ENCODE measurements at regions not wholly inside any gene's neighbourhood (a gene's known extent, or its start where the extent isn't known, plus 50 kb on each side); places are given as distances from the start of the nearest gene placed in this dataset.

DNA sequence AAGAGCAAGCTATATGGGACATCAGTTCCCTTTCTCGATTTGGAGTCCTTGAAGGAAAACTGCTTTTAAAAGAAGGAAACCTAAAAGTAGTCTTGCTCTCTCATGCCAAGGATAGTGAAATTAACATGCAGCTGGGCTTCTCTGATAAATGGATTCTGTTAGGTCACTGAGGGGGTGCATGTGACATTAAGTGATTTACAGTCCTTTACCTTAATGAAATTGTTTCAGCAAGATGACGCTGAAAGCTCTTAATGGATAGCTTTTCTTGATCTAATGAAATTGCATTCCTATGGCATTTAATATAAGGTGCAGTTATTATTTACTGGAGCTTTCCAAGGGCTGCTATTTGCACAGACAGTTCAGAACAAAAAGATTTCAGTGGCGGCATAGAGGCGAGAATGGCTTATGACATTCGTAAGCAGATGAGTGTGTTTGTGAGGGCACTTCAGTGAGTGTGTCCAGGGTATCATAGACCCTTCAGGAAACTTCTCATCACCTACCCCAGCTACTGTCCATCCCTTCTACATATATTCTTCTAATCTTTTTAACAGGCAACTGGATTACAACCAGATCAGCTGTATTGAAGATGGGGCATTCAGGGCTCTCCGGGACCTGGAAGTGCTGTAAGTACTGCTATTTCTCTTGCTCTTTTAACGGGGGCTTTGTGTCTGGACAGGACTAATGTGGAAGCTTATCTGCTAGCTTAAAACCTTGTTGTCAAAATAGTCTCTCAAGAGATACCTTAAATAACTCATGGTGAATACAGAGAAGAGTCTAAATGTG, 219.9 kb upstream of the PACRGL start:
- no peak for TF ChIP-seq CTCF (IDR thresholded peaks at IDR 0.05)
- no peak for TF ChIP-seq REST (IDR thresholded peaks at IDR 0.05; ENCODE audit: insufficient read depth in 1 of 2, low read depth in 2 of 2, low read length in 1 of 2)
- no peak for TF ChIP-seq POLR2AphosphoS5 (IDR thresholded peaks at IDR 0.05; ENCODE audit: low read depth, low read length)
